ENCODE measurements at regions not wholly inside any gene's neighbourhood (a gene's known extent, or its start where the extent isn't known, plus 50 kb on each side); places are given as distances from the start of the nearest gene placed in this dataset.

GRCh38 chr7:46450425-46450824, 529.4 kb upstream of the IGFBP3 start:
- Mint-ChIP-seq H3K36me3 (no peaks in the 10 kb centered on the region), H3K9me3 (peaks cover 7% of the 10 kb centered on the region), H3K27me3 (no peaks in the 10 kb centered on the region), H3K27ac (no peak overlapping the region), H3K4me3 (no peak overlapping the region), H3K4me1 (no peaks in the 10 kb centered on the region)
- no peak for DNase-seq
- no peak for ATAC-seq (ENCODE audit: low read depth)
- POLR2A ChIA-PET, result no interaction called here

DNA sequence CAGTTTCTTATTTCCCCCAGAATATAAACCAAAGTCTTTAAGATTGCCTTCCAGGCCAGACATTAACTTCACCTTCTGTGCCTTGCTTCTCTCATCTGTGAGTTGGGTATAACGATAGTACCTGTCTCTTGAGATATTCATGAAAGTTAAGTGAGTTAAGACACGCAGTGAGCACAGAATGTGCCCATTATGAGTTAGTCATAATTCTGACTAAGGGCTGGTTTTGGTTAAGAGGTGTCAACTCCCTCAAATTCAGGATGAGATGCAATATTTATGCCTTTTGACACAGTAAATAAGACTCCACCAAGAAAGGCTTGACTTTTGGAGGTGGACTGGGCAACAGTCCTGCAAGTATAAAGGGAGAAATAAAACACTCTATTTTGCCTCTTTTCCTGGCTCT, 528.7 kb upstream of the IGFBP3 start:
- Mint-ChIP-seq H3K27ac (no peak overlapping the region), H3K9me3 (peaks cover 7% of the 10 kb centered on the region), H3K4me1 (no peaks in the 10 kb centered on the region), H3K36me3 (no peaks in the 10 kb centered on the region), H3K27me3 (no peaks in the 10 kb centered on the region), H3K4me3 (no peak overlapping the region)
- no peak for ATAC-seq (ENCODE audit: low read depth)
- no peak for DNase-seq
- POLR2A ChIA-PET, result no interaction called here

DNA sequence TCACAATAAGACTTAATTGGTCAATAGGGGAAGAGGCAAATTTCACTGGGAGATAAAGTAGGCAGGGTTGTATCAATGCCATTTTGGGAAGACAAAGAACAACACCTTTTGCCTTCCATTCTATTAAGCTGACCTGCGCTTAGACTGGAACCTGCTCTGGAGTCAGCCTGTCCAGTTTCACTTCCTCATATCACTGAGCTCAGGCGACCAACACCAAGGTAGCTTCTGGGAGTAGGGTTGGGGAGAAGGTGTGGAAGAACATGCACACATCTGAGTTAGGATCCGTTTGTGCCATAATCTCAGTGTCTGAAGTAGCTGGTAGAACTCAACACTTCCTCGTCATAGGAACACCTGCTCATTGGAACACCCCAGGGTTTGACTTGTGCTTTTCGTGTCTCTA, 527.4 kb upstream of the IGFBP3 start:
- POLR2A ChIA-PET, result no interaction called here

GRCh38 chr7:46446151-46446550, 525.1 kb upstream of the IGFBP3 start:
- no peak overlapping the region for H3K4me3 Mint-ChIP-seq
- H3K4me1 Mint-ChIP-seq, result no peaks in the 10 kb centered on the region
- no peak for ATAC-seq (ENCODE audit: low read depth)
- no peak for DNase-seq
- no peaks in the 10 kb centered on the region for H3K27me3 Mint-ChIP-seq
- peaks cover 2% of the 10 kb centered on the region for H3K9me3 Mint-ChIP-seq
- H3K27ac Mint-ChIP-seq, result no peak overlapping the region
- H3K36me3 Mint-ChIP-seq, result no peaks in the 10 kb centered on the region
- POLR2A ChIA-PET, result no interaction called here

More for the DNA sequence above, 527.4 kb upstream of the IGFBP3 start:
- no peak for ATAC-seq (ENCODE audit: low read depth)
- no peaks in the 10 kb centered on the region for H3K36me3 Mint-ChIP-seq
- no peaks in the 10 kb centered on the region for H3K27me3 Mint-ChIP-seq
- no peak for DNase-seq
- H3K4me3 Mint-ChIP-seq, result no peak overlapping the region
- no peaks in the 10 kb centered on the region for H3K4me1 Mint-ChIP-seq
- peaks cover 7% of the 10 kb centered on the region for H3K9me3 Mint-ChIP-seq
- H3K27ac Mint-ChIP-seq, result no peak overlapping the region

DNA sequence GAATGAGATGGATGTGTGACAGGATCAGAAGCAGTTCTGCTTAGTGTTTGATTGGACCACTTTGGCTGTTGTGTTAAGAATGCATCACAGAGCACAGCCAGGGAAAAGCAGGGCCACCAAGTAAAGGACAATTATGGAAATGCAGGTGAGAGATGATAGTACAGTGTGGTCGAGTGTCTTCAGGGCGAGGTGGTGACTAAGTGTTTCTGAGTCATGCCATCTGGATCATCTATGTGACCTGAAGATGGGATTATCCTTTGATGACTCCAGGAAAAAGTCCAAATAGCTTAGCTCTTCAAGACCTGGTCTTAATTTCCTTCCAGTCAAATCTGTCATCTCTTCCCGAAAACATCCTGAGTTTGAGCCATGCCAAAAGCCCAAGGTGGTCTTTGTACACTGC, 523.2 kb upstream of the IGFBP3 start:
- ATAC-seq (ENCODE audit: low read depth) (no peak), DNase-seq (no peak)
- Mint-ChIP-seq H3K27ac (no peak overlapping the region), H3K4me1 (no peaks in the 10 kb centered on the region), H3K4me3 (no peak overlapping the region), H3K36me3 (no peaks in the 10 kb centered on the region), H3K27me3 (no peaks in the 10 kb centered on the region), H3K9me3 (peaks cover 2% of the 10 kb centered on the region)
- POLR2A ChIA-PET, result no interaction called here

GRCh38 chr7:46440186-46440585, 519.1 kb upstream of the IGFBP3 start:
- Mint-ChIP-seq H3K27ac (no peak overlapping the region), H3K4me1 (no peaks in the 10 kb centered on the region), H3K9me3 (peaks cover 5% of the 10 kb centered on the region), H3K27me3 (no peaks in the 10 kb centered on the region), H3K36me3 (no peaks in the 10 kb centered on the region), H3K4me3 (no peak overlapping the region)
- ATAC-seq (ENCODE audit: low read depth) (no peak), DNase-seq (no peak)
- POLR2A ChIA-PET, result no interaction called here

DNA sequence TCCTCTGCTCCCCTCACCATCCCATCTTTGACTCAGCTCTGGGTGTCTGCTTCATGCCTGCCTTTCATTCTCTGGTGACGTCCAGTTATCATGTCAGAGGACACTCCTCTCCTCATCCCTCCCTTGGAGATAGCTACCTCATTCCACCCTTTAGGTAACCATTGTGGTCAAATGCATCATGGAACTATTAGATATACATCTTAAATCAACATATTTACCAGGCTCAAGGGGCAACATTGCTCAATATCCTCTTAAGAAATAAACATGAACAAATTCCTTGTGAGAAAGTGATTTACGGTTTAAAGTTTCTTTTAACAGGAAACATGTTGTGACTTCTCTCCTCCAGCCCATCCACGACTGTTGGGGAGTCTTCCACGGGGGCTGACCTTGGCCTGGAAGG, 511.6 kb upstream of the IGFBP3 start:
- no peaks in the 10 kb centered on the region for H3K4me1 Mint-ChIP-seq
- H3K36me3 Mint-ChIP-seq, result no peaks in the 10 kb centered on the region
- no peak overlapping the region for H3K4me3 Mint-ChIP-seq
- peaks cover 9% of the 10 kb centered on the region for H3K9me3 Mint-ChIP-seq
- ATAC-seq (ENCODE audit: low read depth), result no peak
- POLR2A ChIA-PET, result no interaction called here
- no peaks in the 10 kb centered on the region for H3K27me3 Mint-ChIP-seq
- no peak overlapping the region for H3K27ac Mint-ChIP-seq
- no peak for DNase-seq

DNA sequence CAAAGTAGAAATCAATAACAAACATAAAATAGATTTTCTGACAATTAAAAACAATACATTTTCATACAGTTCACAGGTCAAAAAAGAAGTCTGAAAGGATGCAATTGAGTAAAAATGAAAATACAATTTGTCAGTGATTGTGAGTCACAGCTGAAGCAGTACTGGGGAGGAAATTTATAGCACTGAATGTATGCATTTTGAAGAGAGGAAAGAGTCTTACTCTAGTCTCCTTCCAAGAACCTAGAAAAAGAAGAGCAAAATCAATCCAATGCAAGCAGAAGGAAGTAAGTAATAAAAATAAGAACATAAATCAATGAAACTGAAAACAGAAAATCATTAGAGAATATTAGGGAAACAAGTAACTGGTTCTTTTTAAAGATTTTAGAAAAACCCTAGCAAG, 507.2 kb upstream of the IGFBP3 start:
- ATAC-seq (ENCODE audit: low read depth), result no peak
- Mint-ChIP-seq H3K27me3 (no peaks in the 10 kb centered on the region), H3K9me3 (peaks cover 4% of the 10 kb centered on the region), H3K27ac (no peak overlapping the region), H3K36me3 (no peaks in the 10 kb centered on the region), H3K4me1 (no peaks in the 10 kb centered on the region), H3K4me3 (no peak overlapping the region)
- DNase-seq, result no peak
- POLR2A ChIA-PET, result no interaction called here

GRCh38 chr7:46424934-46425333, 503.9 kb upstream of the IGFBP3 start:
- H3K27ac Mint-ChIP-seq, result no peak overlapping the region
- H3K4me1 Mint-ChIP-seq, result no peaks in the 10 kb centered on the region
- ATAC-seq (ENCODE audit: low read depth) (no peak), DNase-seq (no peak)
- H3K27me3 Mint-ChIP-seq, result no peaks in the 10 kb centered on the region
- POLR2A ChIA-PET, result no interaction called here
- H3K4me3 Mint-ChIP-seq, result no peak overlapping the region
- no peaks in the 10 kb centered on the region for H3K36me3 Mint-ChIP-seq
- H3K9me3 Mint-ChIP-seq, result no peaks in the 10 kb centered on the region

GRCh38 chr7:46421441-46422230, 500.6 kb upstream of the IGFBP3 start:
- Mint-ChIP-seq H3K36me3 (no peaks in the 10 kb centered on the region), H3K27me3 (no peaks in the 10 kb centered on the region), H3K4me3 (no peak overlapping the region), H3K9me3 (no peaks in the 10 kb centered on the region), H3K27ac (no peak overlapping the region), H3K4me1 (no peaks in the 10 kb centered on the region)
- POLR2A ChIA-PET, result no interaction called here
- DNase-seq, result no peak
- no peak for ATAC-seq (ENCODE audit: low read depth)

- Mint-ChIP-seq H3K36me3 (no peaks in the 10 kb centered on the region), H3K27ac (no peak overlapping the region), H3K4me3 (no peak overlapping the region), H3K9me3 (peaks cover 2% of the 10 kb centered on the region), H3K4me1 (no peaks in the 10 kb centered on the region), H3K27me3 (no peaks in the 10 kb centered on the region)
- ATAC-seq (ENCODE audit: low read depth), result no peak
- no peak for DNase-seq
- POLR2A ChIA-PET, result no interaction called here
These were observed 493.9 kb upstream of the IGFBP3 start for GRCh38 chr7:46414946-46415345.

DNA sequence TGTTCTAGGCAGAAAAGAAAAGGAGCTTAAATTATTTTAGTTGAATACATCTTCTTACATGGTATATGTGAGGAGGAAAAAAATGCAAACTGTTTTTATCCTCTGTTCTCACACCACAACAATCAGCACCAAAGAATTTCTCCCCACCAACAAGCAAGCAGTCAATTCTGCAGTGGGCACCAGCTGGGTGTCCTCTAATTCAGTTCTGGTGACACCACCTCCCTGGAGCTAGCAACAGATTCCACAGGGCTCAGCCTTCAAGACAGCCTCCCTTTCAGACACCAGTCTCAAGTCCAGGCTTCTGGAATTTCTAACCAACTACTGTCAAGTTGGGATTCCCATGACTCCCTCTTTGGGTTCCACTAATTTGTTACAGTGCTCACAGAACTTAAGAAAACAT, 490.2 kb upstream of the IGFBP3 start:
- H3K9me3 Mint-ChIP-seq, result peaks cover 2% of the 10 kb centered on the region
- no peak for DNase-seq
- ATAC-seq (ENCODE audit: low read depth), result no peak
- no peak overlapping the region for H3K4me3 Mint-ChIP-seq
- H3K27me3 Mint-ChIP-seq, result no peaks in the 10 kb centered on the region
- no peak overlapping the region for H3K27ac Mint-ChIP-seq
- H3K4me1 Mint-ChIP-seq, result no peaks in the 10 kb centered on the region
- no peaks in the 10 kb centered on the region for H3K36me3 Mint-ChIP-seq
- POLR2A ChIA-PET, result no interaction called here

GRCh38 chr7:46407125-46407524, 486.1 kb upstream of the IGFBP3 start:
- Mint-ChIP-seq H3K4me1 (no peaks in the 10 kb centered on the region), H3K4me3 (no peak overlapping the region), H3K27ac (no peak overlapping the region), H3K36me3 (no peaks in the 10 kb centered on the region), H3K9me3 (peaks cover 2% of the 10 kb centered on the region), H3K27me3 (no peaks in the 10 kb centered on the region)
- POLR2A ChIA-PET, result no interaction called here
- DNase-seq, result no peak
- ATAC-seq (ENCODE audit: low read depth), result no peak

- Mint-ChIP-seq H3K27me3 (no peaks in the 10 kb centered on the region), H3K27ac (no peak overlapping the region), H3K4me1 (no peaks in the 10 kb centered on the region), H3K36me3 (no peaks in the 10 kb centered on the region), H3K4me3 (no peak overlapping the region), H3K9me3 (peaks cover 2% of the 10 kb centered on the region)
- POLR2A ChIA-PET, result no interaction called here
- DNase-seq, result no peak
- ATAC-seq (ENCODE audit: low read depth), result no peak
These were observed 476.5 kb upstream of the IGFBP3 start for GRCh38 chr7:46397591-46397990.

- Mint-ChIP-seq H3K4me3 (no peak overlapping the region), H3K9me3 (no peaks in the 10 kb centered on the region), H3K4me1 (no peaks in the 10 kb centered on the region), H3K36me3 (no peaks in the 10 kb centered on the region), H3K27me3 (no peaks in the 10 kb centered on the region), H3K27ac (no peak overlapping the region)
- POLR2A ChIA-PET, result no interaction called here
- ATAC-seq (ENCODE audit: low read depth), result no peak
- DNase-seq, result no peak
These were observed 475.4 kb upstream of the IGFBP3 start for GRCh38 chr7:46396481-46396880.
